KMS-11 (cell line): ENCODE measurements at regions not wholly inside any gene's neighbourhood (a gene's known extent, or its start where the extent isn't known, plus 50 kb on each side); places are given as distances from the start of the nearest gene placed in this dataset.

Source experiments
- H2AFZ ChIP-seq: fragments of 200-600 bp; sonication (generic); 2 replicates; pipeline ENCODE4 v1.6.1; 2016; ENCODE audit warnings: antibody characterized with exemption, mixed run types, low read depth
- H3K27ac ChIP-seq: fragments of 200-600 bp; sonication (generic); 2 replicates; pipeline ENCODE4 v1.6.1; 2016; ENCODE audit warnings: mild to moderate bottlenecking, mixed run types
- H3K27me3 ChIP-seq: fragments of 200-600 bp; sonication (generic); 2 replicates; pipeline ENCODE4 v1.6.1; 2017; ENCODE audit warnings: mild to moderate bottlenecking, low read depth, mixed run types, moderate library complexity; ENCODE audit not compliant: insufficient read depth
- H3K36me3 ChIP-seq: fragments of 200-600 bp; sonication (generic); 2 replicates; pipeline ENCODE4 v1.6.1; 2017; ENCODE audit warnings: mild to moderate bottlenecking, mixed run types; ENCODE audit not compliant: insufficient read depth
- H3K4me1 ChIP-seq: fragments of 200-600 bp; sonication (generic); 2 replicates; pipeline ENCODE4 v1.6.1; 2016; ENCODE audit warnings: mild to moderate bottlenecking, low read depth, mixed run types; ENCODE audit not compliant: poor library complexity, severe bottlenecking
- H3K4me2 ChIP-seq: fragments of 200-600 bp; sonication (generic); 2 replicates; pipeline ENCODE4 v1.7.0; 2016; ENCODE audit warnings: mild to moderate bottlenecking, mixed run types
- H3K4me3 ChIP-seq: fragments of 200-600 bp; sonication (generic); IDR thresholded peaks from 2 replicates; pipeline ENCODE4 v1.6.1; 2017; ENCODE audit warnings: low read depth, low read length, mixed read lengths; ENCODE audit not compliant: insufficient read depth
- H3K79me2 ChIP-seq: fragments of 200-600 bp; sonication (generic); 2 replicates; pipeline ENCODE4 v1.6.1; 2016; ENCODE audit warnings: low read depth, mixed run types; ENCODE audit not compliant: insufficient read depth
- H3K9ac ChIP-seq: fragments of 200-600 bp; sonication (generic); 2 replicates; pipeline ENCODE4 v1.6.1; 2016; ENCODE audit warnings: mild to moderate bottlenecking, mixed run types
- H4K20me1 ChIP-seq: fragments of 200-600 bp; sonication (generic); 2 replicates; pipeline ENCODE4 v1.6.1; 2016; ENCODE audit warnings: mild to moderate bottlenecking, mixed run types; ENCODE audit not compliant: insufficient read depth
- CTCF ChIP-seq: fragments of 200-600 bp; sonication (generic); conservative IDR thresholded peaks from 2 replicates; pipeline ENCODE4 v1.6.1; 2017; ENCODE audit warnings: low read depth, mild to moderate bottlenecking, antibody characterized with exemption, low read length, moderate library complexity, mixed read lengths

- no peak overlapping the region for H3K4me3 ChIP-seq
- no peaks in the 10 kb centered on the region for H4K20me1 ChIP-seq
- H3K9ac ChIP-seq, result no peak overlapping the region
Observed at GRCh38 chr10:78953113-78953798, 115.5 kb upstream of the ZMIZ1 start.

GRCh38 chr10:78953799-78954297, 114.9 kb upstream of the ZMIZ1 start:
- H3K4me1 ChIP-seq, result no peaks in the 10 kb centered on the region
- no peak overlapping the region for H2AFZ ChIP-seq
- no peaks in the 10 kb centered on the region for H3K79me2 ChIP-seq
- no peaks in the 10 kb centered on the region for H3K36me3 ChIP-seq
- TF ChIP-seq CTCF, result no peak
- no peak overlapping the region for H3K4me2 ChIP-seq
- no peaks in the 10 kb centered on the region for H3K27me3 ChIP-seq
- no peak overlapping the region for H3K27ac ChIP-seq
- H3K4me3 ChIP-seq, result no peak overlapping the region
- H3K9ac ChIP-seq, result no peak overlapping the region
- no peaks in the 10 kb centered on the region for H4K20me1 ChIP-seq

More at GRCh38 chr10:78953113-78953798, 115.5 kb upstream of the ZMIZ1 start:
- no peak overlapping the region for H3K4me2 ChIP-seq
- no peaks in the 10 kb centered on the region for H3K27me3 ChIP-seq
- H3K36me3 ChIP-seq, result no peaks in the 10 kb centered on the region
- no peak overlapping the region for H3K27ac ChIP-seq
- TF ChIP-seq CTCF, result no peak
- H3K4me1 ChIP-seq, result no peaks in the 10 kb centered on the region
- H3K79me2 ChIP-seq, result no peaks in the 10 kb centered on the region
- H2AFZ ChIP-seq, result no peak overlapping the region

- no peaks in the 10 kb centered on the region for H3K27me3 ChIP-seq
- H3K9ac ChIP-seq, result no peak overlapping the region
- no peaks in the 10 kb centered on the region for H3K4me1 ChIP-seq
- no peak for TF ChIP-seq CTCF
- no peaks in the 10 kb centered on the region for H3K36me3 ChIP-seq
- H3K27ac ChIP-seq, result no peak overlapping the region
- no peaks in the 10 kb centered on the region for H4K20me1 ChIP-seq
- H3K79me2 ChIP-seq, result no peaks in the 10 kb centered on the region
- H2AFZ ChIP-seq, result no peak overlapping the region
- no peak overlapping the region for H3K4me3 ChIP-seq
- no peak overlapping the region for H3K4me2 ChIP-seq
Observed at GRCh38 chr10:78954689-78955088, 114.1 kb upstream of the ZMIZ1 start.

GRCh38 chr10:78955206-78955605, 113.6 kb upstream of the ZMIZ1 start:
- Histone ChIP-seq H3K4me1 (no peaks in the 10 kb centered on the region), H3K9ac (no peak overlapping the region), H2AFZ (no peak overlapping the region), H4K20me1 (no peaks in the 10 kb centered on the region), H3K27me3 (no peaks in the 10 kb centered on the region), H3K36me3 (no peaks in the 10 kb centered on the region), H3K4me3 (no peak overlapping the region), H3K4me2 (no peak overlapping the region), H3K79me2 (no peaks in the 10 kb centered on the region), H3K27ac (no peak overlapping the region)
- no peak for TF ChIP-seq CTCF
